ENCODE measurements at regions not wholly inside any gene's neighbourhood (a gene's known extent, or its start where the extent isn't known, plus 50 kb on each side); places are given as distances from the start of the nearest gene placed in this dataset.

- TF ChIP-seq CTCF (IDR thresholded peaks at IDR 0.05; ENCODE audit: insufficient read depth, low read length) = no peak
- no peak for TF ChIP-seq POLR2AphosphoS5 (IDR thresholded peaks at IDR 0.05; ENCODE audit: low read depth)
- no peak for TF ChIP-seq REST (IDR thresholded peaks at IDR 0.05; ENCODE audit: insufficient replicate concordance, low read depth)
- TF ChIP-seq GABPA (IDR thresholded peaks at IDR 0.05; ENCODE audit: low read depth) = no peak
- no peak for TF ChIP-seq SPI1 (IDR thresholded peaks at IDR 0.05; ENCODE audit: borderline replicate concordance, low read depth)
Observed at GRCh38 chr13:85567909-85568308, 231.3 kb downstream of the SLITRK6 start.
